Common myeloid progenitor, CD34-positive (primary cell): ENCODE measurements at regions not wholly inside any gene's neighbourhood (a gene's known extent, or its start where the extent isn't known, plus 50 kb on each side); places are given as distances from the start of the nearest gene placed in this dataset.
"Not testable (repeated sequence)": the region's sequence is repeated elsewhere in the genome, so short reads cannot be mapped to it uniquely, and the experiment has no call there.

Source experiments
- CTCF ChIA-PET: fragments of 350-600 bp; sonication (Branson Sonifier 250); formaldehyde crosslinking; loops from one replicate; lab custom pipeline; 2021; ENCODE audit warnings: antibody characterized with exemption; lab: Charles Lee
- POLR2A ChIA-PET: fragments of 350-600 bp; sonication (Branson Sonifier 250); formaldehyde crosslinking; loops from one replicate; lab custom pipeline; 2021; ENCODE audit warnings: antibody characterized with exemption; lab: Charles Lee
- DNase-seq, 3 donors: peaks; one replicate each; pipeline versions ENCODE4 v3.0.0 to v3.0.0-alpha.2; 2013
- H3K27ac ChIP-seq, 2 experiments: 1 replicate in 1 of 2; 2 replicates in 1 of 2; pipeline ENCODE4 v1.7.0; 2013; ENCODE audit warnings: inconsistent platforms in 2 of 2, low read length in 2 of 2, mild to moderate bottlenecking in 2 of 2, low read depth in 1 of 2, moderate library complexity in 1 of 2; ENCODE audit not compliant: severe bottlenecking in 2 of 2, insufficient read depth in 1 of 2, poor library complexity in 1 of 2
- H3K27me3 ChIP-seq, 5 experiments: replicated peaks in 2 of 5; 1 replicate in 3 of 5; 2 replicates in 2 of 5; pipeline versions ENCODE4 v1.6.1 to v1.7.0; 2013; ENCODE audit warnings: low read length in 4 of 5, mild to moderate bottlenecking in 2 of 5, moderate library complexity in 2 of 5, inconsistent platforms in 1 of 5; ENCODE audit not compliant: insufficient read depth in 5 of 5, control insufficient read depth in 4 of 5
- H3K36me3 ChIP-seq, 4 experiments: 1 replicate in 2 of 4; 2 replicates in 2 of 4; pipeline versions ENCODE4 v1.6.1 to v1.7.0; 2013; ENCODE audit warnings: low read length in 3 of 4, control low read depth in 1 of 4, mild to moderate bottlenecking in 1 of 4; ENCODE audit not compliant: control insufficient read depth in 4 of 4, insufficient read depth in 4 of 4
- H3K4me1 ChIP-seq, 4 experiments: 1 replicate in 3 of 4; 2 replicates in 1 of 4; pipeline versions ENCODE4 v1.6.1 to v1.7.1; 2013; ENCODE audit warnings: low read length in 3 of 4, mild to moderate bottlenecking in 3 of 4, control low read depth in 1 of 4, inconsistent platforms in 1 of 4, moderate library complexity in 1 of 4; ENCODE audit not compliant: control insufficient read depth in 4 of 4, insufficient read depth in 4 of 4; ENCODE audit errors: control extremely low read depth in 1 of 4
- H3K4me3 ChIP-seq, 7 experiments: 1 replicate in 4 of 7; 2 replicates in 3 of 7; pipeline versions ENCODE4 v1.5.1 to v1.7.0; 2013; ENCODE audit warnings: mild to moderate bottlenecking in 7 of 7, low read length in 6 of 7, moderate library complexity in 6 of 7, inconsistent platforms in 2 of 7, low read depth in 2 of 7, control low read depth in 1 of 7; ENCODE audit not compliant: insufficient read depth in 4 of 7, control insufficient read depth in 1 of 7; ENCODE audit errors: extremely low read depth in 1 of 7
- H3K9me3 ChIP-seq, 5 experiments: 1 replicate in 4 of 5; 2 replicates in 1 of 5; pipeline versions ENCODE4 v1.6.1 to v1.7.1; 2013; ENCODE audit warnings: low read length in 4 of 5, mild to moderate bottlenecking in 2 of 5, inconsistent platforms in 1 of 5, low read depth in 1 of 5, moderate library complexity in 1 of 5; ENCODE audit not compliant: control insufficient read depth in 4 of 5, insufficient read depth in 2 of 5; ENCODE audit errors: control extremely low read depth in 1 of 5
- WGBS: methylation state at CpG from one replicate; pipeline ENCODE4 v1.1.5; 2013; ENCODE audit not compliant: insufficient coverage; 5-methylcytosine and 5-hydroxymethylcytosine counted together

- ChIA-PET CTCF (no interaction called here), POLR2A (no interaction called here)
- Histone ChIP-seq H3K27ac (no peak overlapping the region), H3K4me1 (no peaks in the 10 kb centered on the region), H3K4me3 (no peak overlapping the region), H3K9me3 (no peaks in the 10 kb centered on the region), H3K36me3 (no peaks in the 10 kb centered on the region), H3K27me3 (no peaks in the 10 kb centered on the region)
- no CpG with 5 or more reads among the region's 2 CpGs for WGBS
- DNase-seq, result no peak
These were observed 298.5 kb upstream of the KDM5D start for GRCh38 chrY:20042993-20043392.

GRCh38 chrY:20025676-20026075, 281.1 kb upstream of the KDM5D start:
- Histone ChIP-seq H3K27me3 (no peaks in the 10 kb centered on the region), H3K4me1 (no peaks in the 10 kb centered on the region), H3K9me3 (no peaks in the 10 kb centered on the region), H3K4me3 (no peak overlapping the region), H3K36me3 (no peaks in the 10 kb centered on the region), H3K27ac (no peak overlapping the region)
- ChIA-PET CTCF (no interaction called here), POLR2A (no interaction called here)
- WGBS, result no CpG with 5 or more reads among the region's 5 CpGs
- DNase-seq, result no peak

GRCh38 chrY:19993410-19993809, 248.9 kb upstream of the KDM5D start:
- H3K4me3 ChIP-seq, H3K36me3 ChIP-seq, DNase-seq, H3K4me1 ChIP-seq, CTCF ChIA-PET, H3K27ac ChIP-seq, H3K9me3 ChIP-seq, H3K27me3 ChIP-seq, POLR2A ChIA-PET: not testable (repeated sequence)
- WGBS, result no CpG with 5 or more reads among the region's 6 CpGs

GRCh38 chrY:19973012-19973411, 228.5 kb upstream of the KDM5D start:
- CTCF ChIA-PET, result no interaction called here
- H3K4me1 ChIP-seq, result no peaks in the 10 kb centered on the region
- DNase-seq, result no peak
- no peak overlapping the region for H3K4me3 ChIP-seq
- no peaks in the 10 kb centered on the region for H3K27me3 ChIP-seq
- no peak overlapping the region for H3K27ac ChIP-seq
- no peaks in the 10 kb centered on the region for H3K9me3 ChIP-seq
- POLR2A ChIA-PET, result no interaction called here
- H3K36me3 ChIP-seq, result no peaks in the 10 kb centered on the region
- WGBS, result no CpG with 5 or more reads among the region's 3 CpGs

GRCh38 chrY:19947702-19948101, 203.2 kb upstream of the KDM5D start:
- ChIA-PET POLR2A (no interaction called here), CTCF (no interaction called here)
- H3K36me3 ChIP-seq, result no peaks in the 10 kb centered on the region
- no peak overlapping the region for H3K4me3 ChIP-seq
- no peak overlapping the region for H3K27ac ChIP-seq
- no peaks in the 10 kb centered on the region for H3K4me1 ChIP-seq
- no peaks in the 10 kb centered on the region for H3K27me3 ChIP-seq
- DNase-seq, result no peak
- H3K9me3 ChIP-seq, result no peaks in the 10 kb centered on the region

GRCh38 chrY:19899011-19899410, 154.5 kb upstream of the KDM5D start:
- no peaks in the 10 kb centered on the region for H3K36me3 ChIP-seq
- DNase-seq, result no peak
- H3K27me3 ChIP-seq, result no peaks in the 10 kb centered on the region
- H3K4me1 ChIP-seq, result no peaks in the 10 kb centered on the region
- POLR2A ChIA-PET, result no interaction called here
- no peak overlapping the region for H3K27ac ChIP-seq
- CTCF ChIA-PET, result no interaction called here
- H3K4me3 ChIP-seq, result no peak overlapping the region
- H3K9me3 ChIP-seq, result no peaks in the 10 kb centered on the region
- WGBS, result no CpG with 5 or more reads among the region's 1 CpG

GRCh38 chrY:19892076-19892964, 147.8 kb upstream of the KDM5D start:
- H3K4me3 ChIP-seq, result no peak overlapping the region
- H3K27ac ChIP-seq, result no peak overlapping the region
- WGBS, result no CpG with 5 or more reads among the region's 4 CpGs
- CTCF ChIA-PET, result no interaction called here
- no peaks in the 10 kb centered on the region for H3K27me3 ChIP-seq
- no peak for DNase-seq
- POLR2A ChIA-PET, result no interaction called here
- peaks cover 0 to 3% (median 0%) of the 10 kb centered on the region in 4 experiments for H3K4me1 ChIP-seq
- H3K9me3 ChIP-seq, result no peaks in the 10 kb centered on the region
- H3K36me3 ChIP-seq, result no peaks in the 10 kb centered on the region
